ENCODE measurements at regions not wholly inside any gene's neighbourhood (a gene's known extent, or its start where the extent isn't known, plus 50 kb on each side); places are given as distances from the start of the nearest gene placed in this dataset.

DNA sequence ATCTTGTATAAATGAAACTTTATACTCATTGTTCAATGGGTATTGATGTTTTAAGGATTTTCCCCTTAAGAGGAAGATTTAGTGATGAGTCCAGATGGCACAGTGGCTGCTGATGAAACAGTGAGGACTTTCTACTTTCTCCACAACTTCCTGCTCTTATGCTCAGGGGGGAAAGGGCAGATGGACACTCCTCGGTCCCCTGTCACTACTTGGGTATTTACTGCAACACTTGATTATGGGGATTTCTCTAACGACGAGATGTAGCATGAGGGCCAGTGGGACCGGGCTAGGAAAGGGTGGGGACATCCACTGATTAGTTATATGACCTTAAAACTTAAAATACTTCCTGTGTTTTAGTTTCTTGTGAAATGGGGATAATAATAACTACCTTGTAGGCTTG is 146.1 kb upstream of the HMHB1 start:
- 84 to 86% methylated on average over 4 of the region's 4 CpGs for WGBS, 2 donors
- H3K4me1 ChIP-seq (ENCODE audit: control insufficient read depth in 1 of 2, insufficient read depth in 2 of 2, low read length in 2 of 2) = no peaks in the 10 kb centered on the region
- H3K36me3 ChIP-seq (ENCODE audit: control insufficient read depth in 1 of 2, insufficient read depth in 2 of 2, low read length in 1 of 2) = no peaks in the 10 kb centered on the region
- H3K9me3 ChIP-seq (ENCODE audit: control insufficient read depth, low read length) = no peaks in the 10 kb centered on the region
- H3K27me3 ChIP-seq (ENCODE audit: control insufficient read depth in 1 of 2, insufficient read depth in 2 of 2, low read length in 1 of 2) = no peaks in the 10 kb centered on the region
- ATAC-seq (ENCODE audit: low FRiP score) (no peak), DNase-seq (no peak)
- no peak overlapping the region for H3K4me3 ChIP-seq (ENCODE audit: low read length in 2 of 2)
- H3K27ac ChIP-seq (ENCODE audit: low read depth in 1 of 2, low read length in 2 of 2) = no peak overlapping the region
- intact Hi-C loops (cut with DNase I) = no loop called here

- Histone ChIP-seq H3K27ac (ENCODE audit: low read depth in 1 of 2, low read length in 2 of 2) (no peak overlapping the region), H3K27me3 (ENCODE audit: control insufficient read depth in 1 of 2, insufficient read depth in 2 of 2, low read length in 1 of 2) (no peaks in the 10 kb centered on the region), H3K9me3 (ENCODE audit: control insufficient read depth, low read length) (no peaks in the 10 kb centered on the region), H3K4me1 (ENCODE audit: control insufficient read depth in 1 of 2, insufficient read depth in 2 of 2, low read length in 2 of 2) (no peaks in the 10 kb centered on the region), H3K4me3 (ENCODE audit: low read length in 2 of 2) (no peak overlapping the region), H3K36me3 (ENCODE audit: control insufficient read depth in 1 of 2, insufficient read depth in 2 of 2, low read length in 1 of 2) (no peaks in the 10 kb centered on the region)
- 95 to 96% methylated on average over 2 of the region's 2 CpGs for WGBS, 2 donors
- intact Hi-C loops (cut with DNase I) = no loop called here
- no peak for DNase-seq
- no peak for ATAC-seq (ENCODE audit: low FRiP score)
Measured at GRCh38 chr5:143664623-143665022, 147.3 kb upstream of the HMHB1 start.

- Histone ChIP-seq H3K27me3 (ENCODE audit: control insufficient read depth in 1 of 2, insufficient read depth in 2 of 2, low read length in 1 of 2) (no peaks in the 10 kb centered on the region), H3K4me1 (ENCODE audit: control insufficient read depth in 1 of 2, insufficient read depth in 2 of 2, low read length in 2 of 2) (no peaks in the 10 kb centered on the region), H3K9me3 (ENCODE audit: control insufficient read depth, low read length) (no peaks in the 10 kb centered on the region), H3K27ac (ENCODE audit: low read depth in 1 of 2, low read length in 2 of 2) (no peak overlapping the region), H3K4me3 (ENCODE audit: low read length in 2 of 2) (no peak overlapping the region), H3K36me3 (ENCODE audit: control insufficient read depth in 1 of 2, insufficient read depth in 2 of 2, low read length in 1 of 2) (no peaks in the 10 kb centered on the region)
- intact Hi-C loops (cut with DNase I) = no loop called here
- DNase-seq = no peak
- no peak for ATAC-seq (ENCODE audit: low FRiP score)
- WGBS, 2 donors = 94 to 97% methylated on average over 2 of the region's 2 CpGs
Measured at GRCh38 chr5:143663872-143664271, 148.1 kb upstream of the HMHB1 start.

- Histone ChIP-seq H3K27me3 (ENCODE audit: control insufficient read depth in 1 of 2, insufficient read depth in 2 of 2, low read length in 1 of 2) (no peaks in the 10 kb centered on the region), H3K36me3 (ENCODE audit: control insufficient read depth in 1 of 2, insufficient read depth in 2 of 2, low read length in 1 of 2) (no peaks in the 10 kb centered on the region), H3K9me3 (ENCODE audit: control insufficient read depth, low read length) (no peaks in the 10 kb centered on the region), H3K27ac (ENCODE audit: low read depth in 1 of 2, low read length in 2 of 2) (no peak overlapping the region), H3K4me1 (ENCODE audit: control insufficient read depth in 1 of 2, insufficient read depth in 2 of 2, low read length in 2 of 2) (no peaks in the 10 kb centered on the region), H3K4me3 (ENCODE audit: low read length in 2 of 2) (no peak overlapping the region)
- WGBS, 2 donors = 73 to 81% methylated on average over 1 of the region's 1 CpG
- DNase-seq (no peak), ATAC-seq (ENCODE audit: low FRiP score) (no peak)
- intact Hi-C loops (cut with DNase I) = no loop called here
Measured at GRCh38 chr5:143662020-143662419, 149.9 kb upstream of the HMHB1 start.

DNA sequence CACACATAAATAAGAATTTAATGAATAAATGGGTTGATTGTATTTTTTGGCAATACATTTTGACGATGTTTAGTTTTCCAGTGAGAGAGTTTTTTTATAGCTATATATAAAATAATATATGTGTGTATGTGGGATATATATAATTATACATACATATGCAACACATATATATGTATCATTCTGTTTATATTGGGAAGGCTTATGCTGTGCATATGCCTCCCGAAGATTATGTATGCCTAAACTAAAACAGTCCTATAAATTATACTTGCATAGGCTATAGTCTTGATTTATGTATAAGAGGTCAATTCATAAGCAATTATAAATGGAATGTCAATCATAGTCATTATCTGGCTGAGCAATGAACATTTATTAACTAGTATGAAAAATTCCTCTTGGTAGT is 151.3 kb upstream of the HMHB1 start:
- H3K27me3 ChIP-seq (ENCODE audit: control insufficient read depth in 1 of 2, insufficient read depth in 2 of 2, low read length in 1 of 2) = no peaks in the 10 kb centered on the region
- no peaks in the 10 kb centered on the region for H3K4me1 ChIP-seq (ENCODE audit: control insufficient read depth in 1 of 2, insufficient read depth in 2 of 2, low read length in 2 of 2)
- no peak for ATAC-seq (ENCODE audit: low FRiP score)
- DNase-seq = no peak
- H3K4me3 ChIP-seq (ENCODE audit: low read length in 2 of 2) = no peak overlapping the region
- H3K27ac ChIP-seq (ENCODE audit: low read depth in 1 of 2, low read length in 2 of 2) = no peak overlapping the region
- H3K9me3 ChIP-seq (ENCODE audit: control insufficient read depth, low read length) = no peaks in the 10 kb centered on the region
- intact Hi-C loops (cut with DNase I) = no loop called here
- H3K36me3 ChIP-seq (ENCODE audit: control insufficient read depth in 1 of 2, insufficient read depth in 2 of 2, low read length in 1 of 2) = no peaks in the 10 kb centered on the region
- 82 to 85% methylated on average over 2 of the region's 2 CpGs for WGBS, 2 donors

GRCh38 chr5:143659599-143660238 is 152.2 kb upstream of the HMHB1 start:
- 20 to 21% methylated on average over 3 of the region's 3 CpGs for WGBS, 2 donors
- Histone ChIP-seq H3K4me1 (ENCODE audit: control insufficient read depth in 1 of 2, insufficient read depth in 2 of 2, low read length in 2 of 2) (no peaks in the 10 kb centered on the region), H3K27me3 (ENCODE audit: control insufficient read depth in 1 of 2, insufficient read depth in 2 of 2, low read length in 1 of 2) (no peaks in the 10 kb centered on the region), H3K4me3 (ENCODE audit: low read length in 2 of 2) (no peak overlapping the region), H3K9me3 (ENCODE audit: control insufficient read depth, low read length) (no peaks in the 10 kb centered on the region), H3K36me3 (ENCODE audit: control insufficient read depth in 1 of 2, insufficient read depth in 2 of 2, low read length in 1 of 2) (no peaks in the 10 kb centered on the region), H3K27ac (ENCODE audit: low read depth in 1 of 2, low read length in 2 of 2) (no peak overlapping the region)
- intact Hi-C loops (cut with DNase I) = no loop called here
- ATAC-seq (ENCODE audit: low FRiP score) (no peak), DNase-seq (no peak)

DNA sequence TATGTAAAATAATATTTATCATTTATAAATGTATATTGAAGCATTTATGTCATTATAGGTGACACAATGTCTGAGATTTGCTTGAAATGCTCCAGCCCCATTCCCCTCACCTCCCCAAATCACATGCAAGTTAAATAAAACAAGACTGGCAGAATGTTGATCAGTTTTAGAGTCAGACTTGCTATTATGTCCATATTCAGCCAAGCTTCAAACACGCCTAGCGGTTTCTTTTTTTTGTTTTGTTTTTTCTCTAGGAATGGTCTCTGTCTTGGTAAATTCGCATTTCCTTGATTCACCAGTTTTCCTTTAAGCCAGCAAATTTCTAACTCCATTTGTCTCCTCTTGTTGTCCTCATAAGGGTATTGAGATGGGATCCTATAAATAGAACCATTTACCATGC is 153.0 kb upstream of the HMHB1 start:
- intact Hi-C loops (cut with DNase I) = no loop called here
- no peak overlapping the region for H3K4me3 ChIP-seq (ENCODE audit: low read length in 2 of 2)
- no peaks in the 10 kb centered on the region for H3K4me1 ChIP-seq (ENCODE audit: control insufficient read depth in 1 of 2, insufficient read depth in 2 of 2, low read length in 2 of 2)
- H3K9me3 ChIP-seq (ENCODE audit: control insufficient read depth, low read length) = no peaks in the 10 kb centered on the region
- DNase-seq (no peak), ATAC-seq (ENCODE audit: low FRiP score) (no peak)
- no peaks in the 10 kb centered on the region for H3K27me3 ChIP-seq (ENCODE audit: control insufficient read depth in 1 of 2, insufficient read depth in 2 of 2, low read length in 1 of 2)
- H3K27ac ChIP-seq (ENCODE audit: low read depth in 1 of 2, low read length in 2 of 2) = no peak overlapping the region
- WGBS, 2 donors = 96 to 99% methylated on average over 3 of the region's 3 CpGs
- H3K36me3 ChIP-seq (ENCODE audit: control insufficient read depth in 1 of 2, insufficient read depth in 2 of 2, low read length in 1 of 2) = no peaks in the 10 kb centered on the region

DNA sequence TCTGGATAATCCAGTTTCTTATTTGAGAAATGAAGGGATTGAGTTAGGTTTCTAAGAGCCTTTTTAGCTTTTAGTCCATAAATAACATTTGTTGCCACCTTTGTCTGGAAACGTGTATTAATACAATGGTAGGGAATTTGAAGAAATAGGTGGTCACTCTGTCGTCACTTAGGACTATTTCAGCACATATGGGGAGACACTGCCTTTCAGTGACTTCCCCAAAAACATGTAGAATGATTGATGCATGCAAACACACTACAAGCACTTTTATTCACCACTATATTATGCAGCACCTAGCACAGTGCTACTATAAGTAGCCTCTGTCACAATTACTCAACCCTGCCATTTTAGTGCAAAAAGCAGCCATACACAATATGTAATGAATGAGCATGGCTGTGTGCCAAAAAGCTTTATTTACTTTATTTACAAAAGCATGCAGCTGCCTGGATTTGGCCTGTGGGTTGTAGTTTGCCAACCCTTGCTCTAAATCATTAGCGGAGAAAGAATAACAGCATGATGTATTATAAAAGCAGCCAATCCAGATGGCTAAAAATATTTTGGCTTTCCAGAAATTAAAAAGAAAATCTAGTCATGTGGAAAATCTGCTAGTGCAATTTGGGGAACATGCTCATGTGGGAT is 154.2 kb upstream of the HMHB1 start:
- no peak for ATAC-seq (ENCODE audit: low FRiP score)
- intact Hi-C loops (cut with DNase I) = no loop called here

GRCh38 chr5:143653766-143654282 is 158.1 kb upstream of the HMHB1 start:
- no peaks in the 10 kb centered on the region for H3K9me3 ChIP-seq (ENCODE audit: control insufficient read depth, low read length)
- no peak for ATAC-seq (ENCODE audit: low FRiP score)
- WGBS, 2 donors = 96% methylated on average over 4 of the region's 4 CpGs
- intact Hi-C loops (cut with DNase I) = no loop called here
- H3K36me3 ChIP-seq (ENCODE audit: control insufficient read depth in 1 of 2, insufficient read depth in 2 of 2, low read length in 1 of 2) = no peaks in the 10 kb centered on the region
- no peaks in the 10 kb centered on the region for H3K27me3 ChIP-seq (ENCODE audit: control insufficient read depth in 1 of 2, insufficient read depth in 2 of 2, low read length in 1 of 2)
- H3K4me1 ChIP-seq (ENCODE audit: control insufficient read depth in 1 of 2, insufficient read depth in 2 of 2, low read length in 2 of 2) = peaks cover 0 to 3% of the 10 kb centered on the region in 2 donors
- H3K27ac ChIP-seq (ENCODE audit: low read depth in 1 of 2, low read length in 2 of 2) = no peak overlapping the region
- no peak overlapping the region for H3K4me3 ChIP-seq (ENCODE audit: low read length in 2 of 2)
- no peak for DNase-seq

More for the DNA sequence above, 154.2 kb upstream of the HMHB1 start:
- no peaks in the 10 kb centered on the region for H3K4me1 ChIP-seq (ENCODE audit: control insufficient read depth in 1 of 2, insufficient read depth in 2 of 2, low read length in 2 of 2)
- no peak overlapping the region for H3K4me3 ChIP-seq (ENCODE audit: low read length in 2 of 2)
- H3K27ac ChIP-seq (ENCODE audit: low read depth in 1 of 2, low read length in 2 of 2) = no peak overlapping the region
- 29 to 47% methylated on average over 3 of the region's 3 CpGs for WGBS, 2 donors
- no peaks in the 10 kb centered on the region for H3K36me3 ChIP-seq (ENCODE audit: control insufficient read depth in 1 of 2, insufficient read depth in 2 of 2, low read length in 1 of 2)
- no peaks in the 10 kb centered on the region for H3K27me3 ChIP-seq (ENCODE audit: control insufficient read depth in 1 of 2, insufficient read depth in 2 of 2, low read length in 1 of 2)
- H3K9me3 ChIP-seq (ENCODE audit: control insufficient read depth, low read length) = no peaks in the 10 kb centered on the region
- no peak for DNase-seq

Data from aorta (tissue), 5 donors.